ENCODE measurements at regions not wholly inside any gene's neighbourhood (a gene's known extent, or its start where the extent isn't known, plus 50 kb on each side); places are given as distances from the start of the nearest gene placed in this dataset.

DNA sequence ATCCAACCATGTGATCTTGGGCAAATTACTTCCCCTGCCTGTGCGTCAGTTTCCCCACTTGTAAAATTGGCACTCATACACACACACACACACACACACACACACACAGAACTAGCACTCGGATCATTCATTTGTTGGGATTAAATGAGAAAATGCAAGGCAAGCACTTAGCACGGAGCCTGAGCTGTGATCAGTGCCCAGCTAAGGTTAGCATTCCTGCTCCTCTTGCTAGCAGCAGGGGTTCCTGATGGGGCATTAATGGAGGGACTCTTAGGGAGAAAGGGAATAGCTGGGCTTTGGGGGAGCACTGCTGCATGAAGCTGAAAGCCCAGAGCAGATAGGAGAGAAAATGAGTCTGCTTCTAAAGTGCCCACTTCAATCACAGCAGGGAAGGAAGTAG, 187.7 kb upstream of the C2CD4B start:
- H3K27ac ChIP-seq, result no peak overlapping the region
- TF ChIP-seq, protein P1, sequence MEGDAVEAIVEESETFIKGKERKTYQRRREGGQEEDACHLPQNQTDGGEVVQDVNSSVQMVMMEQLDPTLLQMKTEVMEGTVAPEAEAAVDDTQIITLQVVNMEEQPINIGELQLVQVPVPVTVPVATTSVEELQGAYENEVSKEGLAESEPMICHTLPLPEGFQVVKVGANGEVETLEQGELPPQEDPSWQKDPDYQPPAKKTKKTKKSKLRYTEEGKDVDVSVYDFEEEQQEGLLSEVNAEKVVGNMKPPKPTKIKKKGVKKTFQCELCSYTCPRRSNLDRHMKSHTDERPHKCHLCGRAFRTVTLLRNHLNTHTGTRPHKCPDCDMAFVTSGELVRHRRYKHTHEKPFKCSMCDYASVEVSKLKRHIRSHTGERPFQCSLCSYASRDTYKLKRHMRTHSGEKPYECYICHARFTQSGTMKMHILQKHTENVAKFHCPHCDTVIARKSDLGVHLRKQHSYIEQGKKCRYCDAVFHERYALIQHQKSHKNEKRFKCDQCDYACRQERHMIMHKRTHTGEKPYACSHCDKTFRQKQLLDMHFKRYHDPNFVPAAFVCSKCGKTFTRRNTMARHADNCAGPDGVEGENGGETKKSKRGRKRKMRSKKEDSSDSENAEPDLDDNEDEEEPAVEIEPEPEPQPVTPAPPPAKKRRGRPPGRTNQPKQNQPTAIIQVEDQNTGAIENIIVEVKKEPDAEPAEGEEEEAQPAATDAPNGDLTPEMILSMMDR (IDR thresholded peaks at IDR 0.05), result no peak
- TF ChIP-seq ZFX (IDR thresholded peaks at IDR 0.05; ENCODE audit: borderline replicate concordance), result no peak

DNA sequence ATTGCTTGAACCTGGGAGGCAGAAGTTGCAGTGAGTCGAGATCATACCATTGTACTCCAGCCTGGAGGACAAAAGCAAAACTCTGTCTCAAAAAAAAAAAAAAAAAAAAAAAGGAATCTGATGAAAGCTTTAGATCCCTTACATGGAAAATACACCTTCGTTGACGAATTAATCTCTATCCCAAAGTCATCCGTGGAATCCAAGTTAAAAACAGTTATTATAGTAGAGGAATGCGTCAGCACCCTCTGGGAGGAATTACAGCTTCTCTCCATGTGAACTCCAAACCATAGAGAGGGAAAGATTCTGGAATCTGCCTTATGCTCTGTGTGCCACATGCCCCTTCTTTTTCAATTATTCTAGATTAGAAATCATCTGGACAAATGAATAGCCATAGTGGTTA, 192.3 kb upstream of the C2CD4B start:
- no peak for TF ChIP-seq ZFX (IDR thresholded peaks at IDR 0.05; ENCODE audit: borderline replicate concordance)
- TF ChIP-seq, protein P1 (IDR thresholded peaks at IDR 0.05), result no peak
- H3K27ac ChIP-seq, result no peak overlapping the region

- TF ChIP-seq ZFX (IDR thresholded peaks at IDR 0.05; ENCODE audit: borderline replicate concordance), result no peak
- TF ChIP-seq, protein P1 (IDR thresholded peaks at IDR 0.05), result no peak
- no peak overlapping the region for H3K27ac ChIP-seq
These were observed 194.3 kb upstream of the C2CD4B start for GRCh38 chr15:62359416-62359815.

DNA sequence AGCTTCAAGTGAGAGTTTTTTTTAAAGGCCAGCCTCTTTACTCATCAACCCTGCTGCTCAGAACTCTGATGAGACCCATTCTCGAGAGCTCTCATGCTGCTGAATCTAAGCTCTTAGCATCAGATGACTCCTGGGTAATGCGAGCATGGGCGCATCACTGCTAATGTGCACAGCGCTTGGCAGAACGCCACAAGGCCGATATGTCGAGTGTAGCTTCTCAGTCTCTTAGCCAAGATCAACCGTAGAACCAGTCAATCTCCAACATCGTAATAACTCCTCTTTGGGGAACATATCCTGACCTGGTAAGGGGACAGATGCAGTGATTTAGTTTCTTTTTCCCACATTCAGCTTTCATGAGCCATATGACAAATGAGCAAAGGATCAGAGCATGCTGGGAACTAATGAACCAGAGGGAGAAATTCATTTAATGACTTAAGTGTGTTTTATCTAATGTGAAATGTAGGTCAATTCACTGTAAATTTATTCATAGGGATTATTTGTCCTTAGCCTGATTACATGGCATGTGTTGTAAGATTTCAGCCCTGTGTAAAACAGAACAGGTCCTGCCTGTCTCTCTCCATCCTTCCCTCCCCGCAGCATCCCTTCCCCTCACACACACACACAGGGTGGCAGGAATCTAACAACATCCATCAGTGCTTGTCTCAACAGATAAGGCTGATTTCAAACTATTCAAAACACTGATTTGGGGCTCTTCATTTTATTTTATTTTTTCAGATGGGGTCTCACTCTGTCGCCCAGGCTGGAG, 195.4 kb upstream of the C2CD4B start:
- no peak overlapping the region for H3K27ac ChIP-seq

DNA sequence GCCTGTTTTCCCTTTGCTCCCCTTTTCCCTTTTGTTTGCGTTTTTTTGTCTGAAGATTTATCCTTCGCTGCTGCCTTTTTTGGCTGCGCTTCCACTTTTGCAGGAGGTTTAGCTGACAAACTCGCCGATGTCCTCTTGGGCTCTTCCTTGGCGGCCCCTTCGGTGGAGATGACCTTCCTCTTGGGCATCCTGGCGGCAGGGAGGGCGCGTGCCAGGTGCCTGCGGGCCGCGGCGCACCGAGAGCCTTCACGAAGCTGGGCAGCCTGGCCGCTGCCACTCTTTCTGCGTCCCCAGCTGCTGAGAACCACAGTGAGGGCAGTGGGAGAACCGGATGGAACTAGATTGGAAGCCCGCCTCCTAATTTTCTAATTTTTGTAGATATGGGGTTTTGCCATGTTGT, 197.1 kb upstream of the C2CD4B start:
- no peak overlapping the region for H3K27ac ChIP-seq
- TF ChIP-seq ZFX (IDR thresholded peaks at IDR 0.05; ENCODE audit: borderline replicate concordance), result no peak
- TF ChIP-seq, protein P1 (IDR thresholded peaks at IDR 0.05), result no peak

More for the DNA sequence above, 195.4 kb upstream of the C2CD4B start:
- TF ChIP-seq, protein P1 (IDR thresholded peaks at IDR 0.05), result no peak
- no peak for TF ChIP-seq ZFX (IDR thresholded peaks at IDR 0.05; ENCODE audit: borderline replicate concordance)

DNA sequence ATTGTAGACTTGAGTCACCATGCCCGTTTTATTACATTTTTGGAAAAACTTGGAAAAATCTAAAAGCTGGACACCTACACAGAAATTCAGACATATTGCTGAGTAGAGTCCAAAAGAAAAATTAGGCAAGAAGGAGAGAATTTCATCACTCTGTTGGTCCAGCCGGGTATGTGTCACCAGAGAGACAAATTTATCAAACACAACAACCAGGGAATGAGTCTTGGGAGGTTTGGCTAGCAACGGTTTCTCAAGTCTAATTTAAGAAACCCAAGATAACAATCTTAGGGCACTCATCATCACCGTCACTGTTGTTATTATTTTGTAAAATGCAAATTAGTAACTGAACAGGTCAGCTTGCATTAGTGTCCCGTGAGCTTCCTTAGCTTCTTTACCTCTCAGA, 197.5 kb upstream of the C2CD4B start:
- H3K27ac ChIP-seq, result no peak overlapping the region
- TF ChIP-seq, protein P1 (IDR thresholded peaks at IDR 0.05), result no peak
- TF ChIP-seq ZFX (IDR thresholded peaks at IDR 0.05; ENCODE audit: borderline replicate concordance), result no peak

- no peak overlapping the region for H3K27ac ChIP-seq
- TF ChIP-seq ZFX (IDR thresholded peaks at IDR 0.05; ENCODE audit: borderline replicate concordance), result no peak
These were observed 198.8 kb upstream of the C2CD4B start for GRCh38 chr15:62363913-62364312.

All from 22Rv1 (cell line).